GM12891 (cell line): ENCODE measurements at regions not wholly inside any gene's neighbourhood (a gene's known extent, or its start where the extent isn't known, plus 50 kb on each side); places are given as distances from the start of the nearest gene placed in this dataset.

Experiments used
- POLR2A ChIP-seq: IDR thresholded peaks from 2 replicates; pipeline ENCODE4 v1.6.1; 2011; ENCODE audit warnings: low read depth, low read length, control low read depth
- POLR2AphosphoS5 ChIP-seq: IDR thresholded peaks from 2 replicates; pipeline ENCODE4 v1.6.1; 2011; ENCODE audit warnings: low read depth, low read length, control low read depth

GRCh38 chr16:76226011-76226410, 51.2 kb upstream of the CNTNAP4 start:
- no peak for TF ChIP-seq POLR2AphosphoS5
- TF ChIP-seq POLR2A: no peak
